IgD-negative memory B cell (primary cell): ENCODE measurements at regions not wholly inside any gene's neighbourhood (a gene's known extent, or its start where the extent isn't known, plus 50 kb on each side); places are given as distances from the start of the nearest gene placed in this dataset.
"Not testable (repeated sequence)": the region's sequence is repeated elsewhere in the genome, so short reads cannot be mapped to it uniquely, and the experiment has no call there.

Experiments used
- H3K27ac Mint-ChIP-seq, 3 donors: one replicate each; pipeline ENCODE4 v1.8.0; 2020 to 2022; ENCODE audit warnings: mild to moderate bottlenecking in 3 of 3, mixed read lengths in 3 of 3, moderate library complexity in 1 of 3
- H3K27me3 Mint-ChIP-seq: one replicate; pipeline ENCODE4 v1.8.0; 2021; ENCODE audit warnings: mixed read lengths
- H3K36me3 Mint-ChIP-seq: one replicate; pipeline ENCODE4 v1.8.0; 2020; ENCODE audit warnings: mild to moderate bottlenecking, mixed read lengths
- H3K4me1 Mint-ChIP-seq, 3 donors: one replicate each; pipeline ENCODE4 v1.8.0; 2020 to 2022; ENCODE audit warnings: mixed read lengths in 3 of 3, mild to moderate bottlenecking in 1 of 3
- H3K4me3 Mint-ChIP-seq, 4 donors: one replicate each; pipeline ENCODE4 v1.8.0; 2020 to 2022; ENCODE audit warnings: mild to moderate bottlenecking in 4 of 4, mixed read lengths in 4 of 4, moderate library complexity in 3 of 4
- H3K9me3 Mint-ChIP-seq, 3 donors: one replicate each; pipeline ENCODE4 v1.8.0; 2020 to 2021; ENCODE audit warnings: mixed read lengths in 3 of 3, mild to moderate bottlenecking in 1 of 3

GRCh38 chr16:61530697-61531096 is 505.5 kb downstream of the CDH8 start:
- H3K9me3 Mint-ChIP-seq: peaks cover 6 to 34% (median 7%) of the 10 kb centered on the region in 3 donors
- no peaks in the 10 kb centered on the region for H3K27me3 Mint-ChIP-seq
- peaks cover 0 to 2% (median 0%) of the 10 kb centered on the region in 3 donors for H3K4me1 Mint-ChIP-seq
- H3K36me3 Mint-ChIP-seq: no peaks in the 10 kb centered on the region
- no peak overlapping the region for H3K27ac Mint-ChIP-seq
- no peak overlapping the region for H3K4me3 Mint-ChIP-seq

GRCh38 chr16:61500851-61501250 is 535.4 kb downstream of the CDH8 start:
- H3K36me3 Mint-ChIP-seq: no peaks in the 10 kb centered on the region

GRCh38 chr16:61480250-61480649 is 556.0 kb downstream of the CDH8 start:
- Mint-ChIP-seq H3K27me3 (no peaks in the 10 kb centered on the region), H3K9me3 (peaks cover 0 to 12% (median 3%) of the 10 kb centered on the region in 3 donors), H3K4me3 (no peak overlapping the region), H3K36me3 (no peaks in the 10 kb centered on the region), H3K4me1 (peaks cover 0 to 2% (median 0%) of the 10 kb centered on the region in 3 donors), H3K27ac (no peak overlapping the region)

More at GRCh38 chr16:61500851-61501250, 535.4 kb downstream of the CDH8 start:
- no peak overlapping the region for H3K27ac Mint-ChIP-seq
- no peaks in the 10 kb centered on the region for H3K27me3 Mint-ChIP-seq
- H3K9me3 Mint-ChIP-seq: peaks cover 0 to 13% (median 4%) of the 10 kb centered on the region in 3 donors
- H3K4me1 Mint-ChIP-seq: no peaks in the 10 kb centered on the region
- no peak overlapping the region for H3K4me3 Mint-ChIP-seq

GRCh38 chr16:61471737-61472136 is 564.5 kb downstream of the CDH8 start:
- Mint-ChIP-seq H3K4me1 (peaks cover 0 to 1% (median 0%) of the 10 kb centered on the region in 3 donors), H3K9me3 (peaks cover 2 to 6% (median 3%) of the 10 kb centered on the region in 3 donors)

GRCh38 chr16:61471023-61471422 is 565.2 kb downstream of the CDH8 start:
- Mint-ChIP-seq H3K27ac (no peak overlapping the region), H3K4me3 (no peak overlapping the region), H3K9me3 (peaks cover 0 to 6% (median 0%) of the 10 kb centered on the region in 3 donors), H3K36me3 (no peaks in the 10 kb centered on the region), H3K27me3 (no peaks in the 10 kb centered on the region), H3K4me1 (peaks cover 0 to 1% (median 0%) of the 10 kb centered on the region in 3 donors)

More at GRCh38 chr16:61471737-61472136, 564.5 kb downstream of the CDH8 start:
- no peaks in the 10 kb centered on the region for H3K27me3 Mint-ChIP-seq
- H3K27ac Mint-ChIP-seq: no peak overlapping the region
- H3K36me3 Mint-ChIP-seq: no peaks in the 10 kb centered on the region
- no peak overlapping the region for H3K4me3 Mint-ChIP-seq

GRCh38 chr16:61465285-61465684 is 571.0 kb downstream of the CDH8 start:
- no peaks in the 10 kb centered on the region for H3K27me3 Mint-ChIP-seq
- H3K4me1 Mint-ChIP-seq: peaks cover 0 to 1% (median 0%) of the 10 kb centered on the region in 3 donors
- no peaks in the 10 kb centered on the region for H3K36me3 Mint-ChIP-seq
- H3K9me3 Mint-ChIP-seq: peaks cover 2 to 10% (median 3%) of the 10 kb centered on the region in 3 donors
- no peak overlapping the region for H3K27ac Mint-ChIP-seq
- no peak overlapping the region for H3K4me3 Mint-ChIP-seq

GRCh38 chr16:61460020-61460419 is 576.2 kb downstream of the CDH8 start:
- H3K27me3 Mint-ChIP-seq: no peaks in the 10 kb centered on the region
- no peaks in the 10 kb centered on the region for H3K4me1 Mint-ChIP-seq
- peaks cover 2 to 31% (median 9%) of the 10 kb centered on the region in 3 donors for H3K9me3 Mint-ChIP-seq
- no peak overlapping the region for H3K27ac Mint-ChIP-seq
- H3K4me3 Mint-ChIP-seq: no peak overlapping the region
- peaks cover 1% of the 10 kb centered on the region for H3K36me3 Mint-ChIP-seq

- Mint-ChIP-seq H3K27me3 (no peaks in the 10 kb centered on the region), H3K9me3 (peaks cover 1 to 20% (median 2%) of the 10 kb centered on the region in 3 donors), H3K4me1 (peaks cover 0 to 1% (median 0%) of the 10 kb centered on the region in 3 donors), H3K36me3 (no peaks in the 10 kb centered on the region), H3K4me3 (no peak overlapping the region), H3K27ac (no peak overlapping the region)
Observed at GRCh38 chr16:61435346-61435745, 600.9 kb downstream of the CDH8 start.

- Mint-ChIP-seq H3K27me3 (no peaks in the 10 kb centered on the region), H3K4me3 (no peak overlapping the region), H3K27ac (no peak overlapping the region), H3K36me3 (no peaks in the 10 kb centered on the region), H3K4me1 (peaks cover 0 to 1% (median 0%) of the 10 kb centered on the region in 3 donors), H3K9me3 (peaks cover 2 to 23% (median 3%) of the 10 kb centered on the region in 3 donors)
Observed at GRCh38 chr16:61432421-61432820, 603.8 kb downstream of the CDH8 start.

GRCh38 chr16:61421111-61421510 is 615.1 kb downstream of the CDH8 start:
- no peaks in the 10 kb centered on the region for H3K36me3 Mint-ChIP-seq
- H3K27ac Mint-ChIP-seq: no peak overlapping the region
- no peaks in the 10 kb centered on the region for H3K4me1 Mint-ChIP-seq

GRCh38 chr16:61419791-61420190 is 616.4 kb downstream of the CDH8 start:
- H3K36me3 Mint-ChIP-seq: no peaks in the 10 kb centered on the region
- H3K27me3 Mint-ChIP-seq: no peaks in the 10 kb centered on the region
- H3K9me3 Mint-ChIP-seq: peaks cover 0 to 9% (median 1%) of the 10 kb centered on the region in 3 donors
- no peak overlapping the region for H3K27ac Mint-ChIP-seq
- H3K4me3 Mint-ChIP-seq: no peak overlapping the region
- H3K4me1 Mint-ChIP-seq: no peaks in the 10 kb centered on the region

More at GRCh38 chr16:61421111-61421510, 615.1 kb downstream of the CDH8 start:
- H3K27me3 Mint-ChIP-seq: no peaks in the 10 kb centered on the region
- peaks cover 1 to 9% (median 2%) of the 10 kb centered on the region in 3 donors for H3K9me3 Mint-ChIP-seq
- H3K4me3 Mint-ChIP-seq: no peak overlapping the region

GRCh38 chr16:61418802-61419201 is 617.4 kb downstream of the CDH8 start:
- H3K9me3 Mint-ChIP-seq, H3K27ac Mint-ChIP-seq, H3K4me1 Mint-ChIP-seq, H3K36me3 Mint-ChIP-seq, H3K4me3 Mint-ChIP-seq, H3K27me3 Mint-ChIP-seq: not testable (repeated sequence)

GRCh38 chr16:61415126-61415525 is 621.1 kb downstream of the CDH8 start:
- H3K9me3 Mint-ChIP-seq: peaks cover 0 to 25% (median 10%) of the 10 kb centered on the region in 3 donors
- no peaks in the 10 kb centered on the region for H3K27me3 Mint-ChIP-seq
- no peaks in the 10 kb centered on the region for H3K4me1 Mint-ChIP-seq
- H3K27ac Mint-ChIP-seq: peak overlapping the region in 1 of 3 donors; percentile 24
- H3K36me3 Mint-ChIP-seq: no peaks in the 10 kb centered on the region
- no peak overlapping the region for H3K4me3 Mint-ChIP-seq

GRCh38 chr16:61413021-61413420 is 623.2 kb downstream of the CDH8 start:
- Mint-ChIP-seq H3K9me3 (peaks cover 2 to 23% (median 11%) of the 10 kb centered on the region in 3 donors), H3K27me3 (no peaks in the 10 kb centered on the region), H3K4me3 (no peak overlapping the region), H3K36me3 (no peaks in the 10 kb centered on the region), H3K4me1 (no peaks in the 10 kb centered on the region), H3K27ac (no peak overlapping the region)

GRCh38 chr16:61412562-61412961 is 623.7 kb downstream of the CDH8 start:
- no peaks in the 10 kb centered on the region for H3K27me3 Mint-ChIP-seq
- no peaks in the 10 kb centered on the region for H3K4me1 Mint-ChIP-seq
- no peak overlapping the region for H3K4me3 Mint-ChIP-seq
- no peak overlapping the region for H3K27ac Mint-ChIP-seq
- no peaks in the 10 kb centered on the region for H3K36me3 Mint-ChIP-seq
- peaks cover 2 to 23% (median 11%) of the 10 kb centered on the region in 3 donors for H3K9me3 Mint-ChIP-seq

GRCh38 chr16:61409604-61410003 is 626.6 kb downstream of the CDH8 start:
- H3K27ac Mint-ChIP-seq: no peak overlapping the region
- peaks cover 2 to 27% (median 10%) of the 10 kb centered on the region in 3 donors for H3K9me3 Mint-ChIP-seq
- no peaks in the 10 kb centered on the region for H3K27me3 Mint-ChIP-seq
- H3K4me3 Mint-ChIP-seq: no peak overlapping the region
- no peaks in the 10 kb centered on the region for H3K36me3 Mint-ChIP-seq
- H3K4me1 Mint-ChIP-seq: no peaks in the 10 kb centered on the region
